HCEC 1CT (cell line): ENCODE measurements at regions not wholly inside any gene's neighbourhood (a gene's known extent, or its start where the extent isn't known, plus 50 kb on each side); places are given as distances from the start of the nearest gene placed in this dataset.

Source experiments
- DNase-seq: peaks from one replicate; pipeline ENCODE4 v3.0.0-alpha.2; 2017

GRCh38 chr14:76307786-76308780, 67.9 kb upstream of the ESRRB start:
- no peak for DNase-seq

DNA sequence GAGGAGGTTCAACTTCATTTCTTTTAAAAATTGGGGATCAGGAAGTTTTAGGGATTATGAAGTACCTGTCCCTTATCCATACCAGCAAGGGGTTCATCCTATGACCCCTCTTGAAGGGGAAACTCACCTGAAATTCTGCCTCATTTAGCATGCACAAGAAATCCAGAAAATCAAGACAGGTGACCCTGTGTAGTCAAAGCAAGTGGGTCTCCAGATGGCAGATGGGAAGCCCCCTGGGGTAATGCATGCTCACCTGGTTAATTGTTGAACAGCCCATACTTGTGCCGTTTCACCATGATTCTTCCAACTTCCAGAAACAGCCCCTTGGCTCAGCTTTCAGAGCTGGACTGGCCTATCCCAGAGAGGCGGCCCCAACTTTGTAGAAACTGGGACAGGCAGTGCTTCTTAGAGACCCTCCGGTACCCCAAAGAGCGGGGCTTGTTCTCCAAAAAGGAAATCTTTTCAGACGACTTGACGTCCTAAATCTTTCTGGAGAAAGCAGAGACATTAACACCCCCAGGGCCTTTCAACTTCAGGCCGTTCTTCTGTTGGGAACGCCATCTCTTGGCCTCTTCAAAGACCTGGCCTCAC, 66.3 kb upstream of the ESRRB start:
- no peak for DNase-seq

GRCh38 chr14:76311079-76311758, 64.7 kb upstream of the ESRRB start:
- DNase-seq: no peak

DNA sequence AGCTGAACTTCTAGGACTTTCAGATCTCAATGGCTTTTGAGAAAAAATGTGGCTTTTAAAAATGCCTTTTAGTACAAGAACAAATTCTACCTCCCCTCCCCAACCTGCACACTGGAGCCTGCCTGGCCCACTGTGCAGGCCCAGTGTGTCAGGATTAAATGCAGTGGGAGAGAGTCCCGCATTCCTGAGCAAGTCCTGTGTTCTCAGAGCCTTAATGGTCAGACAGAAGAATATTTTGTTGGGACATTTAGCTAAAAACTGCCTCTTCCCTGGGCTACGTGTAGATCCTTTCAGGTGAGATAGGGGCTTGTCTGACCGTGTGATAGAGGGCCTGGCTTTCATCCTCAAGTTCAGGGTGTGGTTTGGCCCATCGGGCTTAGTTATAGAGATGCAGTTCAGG, 63.1 kb upstream of the ESRRB start:
- no peak for DNase-seq

GRCh38 chr14:76313303-76313702, 62.6 kb upstream of the ESRRB start:
- no peak for DNase-seq

DNA sequence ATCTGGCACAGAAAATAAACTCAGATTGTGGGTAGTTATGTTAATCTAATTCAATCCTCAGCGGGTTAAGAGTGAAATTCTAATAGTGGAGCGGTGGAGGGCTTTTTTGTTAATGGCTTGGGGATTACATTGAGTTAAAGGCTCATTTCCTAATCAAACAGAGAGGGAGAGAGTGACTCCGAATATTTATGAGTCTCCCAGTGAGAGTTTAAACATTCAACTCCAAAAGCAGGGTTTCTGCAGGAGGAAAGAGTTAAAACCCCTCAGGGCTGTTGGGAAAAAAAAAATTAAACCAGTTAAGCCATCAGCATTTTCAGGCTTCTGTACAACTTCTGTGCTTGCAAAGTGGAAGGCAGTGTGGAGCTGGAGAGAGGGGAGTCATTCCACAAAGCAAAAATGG, 62.1 kb upstream of the ESRRB start:
- DNase-seq: no peak

- no peak for DNase-seq
Measured at GRCh38 chr14:76314521-76315034, 61.4 kb upstream of the ESRRB start.

GRCh38 chr14:76320486-76320885, 55.5 kb upstream of the ESRRB start:
- DNase-seq: no peak

DNA sequence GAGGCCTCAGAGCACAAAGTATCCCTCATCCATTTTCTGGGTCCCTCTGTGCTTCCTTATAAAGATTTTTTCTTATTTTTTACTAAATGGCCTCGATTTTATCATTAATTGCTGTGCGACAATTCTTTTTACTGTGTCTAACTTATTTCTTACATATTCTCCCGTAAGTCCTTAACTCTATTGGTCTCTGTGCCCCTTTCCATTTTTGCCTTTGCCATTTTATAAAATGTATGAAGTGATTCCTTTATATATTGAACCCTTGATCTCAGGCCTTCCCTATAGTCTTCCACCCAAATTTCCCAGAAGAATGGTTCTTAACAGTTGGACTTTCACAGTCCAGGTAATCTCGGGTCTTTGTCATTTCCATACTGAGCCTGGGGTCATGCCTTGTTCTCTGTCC, 55.0 kb upstream of the ESRRB start:
- no peak for DNase-seq

DNA sequence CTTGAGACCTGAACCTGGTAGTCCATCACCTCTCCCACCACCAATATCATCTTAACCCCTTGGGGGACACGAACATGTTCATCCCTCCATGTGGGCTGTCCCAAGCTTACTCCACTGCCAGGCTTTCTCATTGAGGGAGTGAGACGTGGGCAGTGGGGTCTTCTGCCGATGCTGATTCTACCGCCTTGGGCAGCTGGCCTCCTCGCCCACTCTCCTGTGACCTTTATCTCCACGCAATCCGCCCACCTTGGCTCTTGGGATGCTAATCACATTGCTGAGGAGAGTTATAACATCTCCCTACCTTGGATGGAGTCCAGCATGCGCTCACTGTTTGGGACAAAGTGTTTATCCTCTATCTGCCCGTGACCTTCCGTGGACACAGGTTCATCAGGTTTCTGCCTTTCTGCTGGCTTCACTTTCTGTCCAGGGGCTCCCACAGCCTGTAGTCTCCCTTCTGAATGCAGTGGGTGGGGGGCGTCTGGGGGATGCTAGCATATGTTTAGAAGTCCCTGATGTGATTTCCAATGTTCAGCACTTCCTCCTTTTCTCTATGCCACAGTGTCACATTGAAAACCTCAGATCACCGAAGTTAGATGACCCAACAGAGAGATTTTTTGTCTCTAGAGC, 53.2 kb upstream of the ESRRB start:
- no peak for DNase-seq

- no peak for DNase-seq
Measured at GRCh38 chr14:76323331-76324050, 52.4 kb upstream of the ESRRB start.

DNA sequence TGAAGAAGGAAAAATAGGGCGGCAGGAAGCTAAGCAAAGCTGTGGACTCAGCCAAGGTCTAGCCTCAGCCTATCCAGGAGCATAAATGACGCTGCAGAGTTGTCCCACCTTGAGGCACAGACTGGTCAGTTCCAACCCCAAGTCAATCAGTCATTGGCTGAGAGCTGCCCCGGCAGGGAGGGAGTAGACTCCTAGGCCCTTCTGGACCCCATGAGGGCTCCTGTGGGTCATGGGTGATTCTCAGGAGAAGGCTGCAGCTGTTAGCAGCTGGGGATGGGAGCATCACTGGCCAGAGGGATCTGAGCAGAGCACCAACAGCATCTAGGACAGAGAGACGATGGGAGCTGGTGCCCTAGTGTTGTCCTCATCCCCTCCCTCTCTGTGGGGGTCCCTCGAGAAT, 51.8 kb upstream of the ESRRB start:
- no peak for DNase-seq
